B cell (primary cell): ENCODE measurements at regions not wholly inside any gene's neighbourhood (a gene's known extent, or its start where the extent isn't known, plus 50 kb on each side); places are given as distances from the start of the nearest gene placed in this dataset.

Source experiments
- ATAC-seq: fragments of 200-7000 bp; cut with Tn5 transposase; one replicate; pipeline ENCODE4 v1.10.0; 2021; ENCODE audit warnings: low read depth, mild to moderate bottlenecking, moderate number of reproducible peaks, moderate library complexity
- CTCF ChIA-PET: fragments of 350-600 bp; sonication (Branson Sonifier 250); formaldehyde crosslinking; loops from one replicate; lab custom pipeline; 2021; ENCODE audit warnings: antibody characterized with exemption, inconsistent platforms; lab: Charles Lee
- POLR2A ChIA-PET: fragments of 350-600 bp; sonication (Branson Sonifier 250); formaldehyde crosslinking; loops from one replicate; lab custom pipeline; 2021; ENCODE audit warnings: antibody characterized with exemption; lab: Charles Lee
- DNase-seq: peaks from one replicate; pipeline ENCODE4 v3.0.0; 2013
- H2AFZ ChIP-seq: 2 replicates; pipeline ENCODE4 v1.6.1; 2012; ENCODE audit warnings: mild to moderate bottlenecking, low read depth, low read length; ENCODE audit not compliant: insufficient read depth, poor library complexity, severe bottlenecking
- H3K27ac ChIP-seq, 2 donors: 1 replicate in 1 of 2; 2 replicates in 1 of 2; pipeline ENCODE4 v1.5.1; 2012 to 2013; ENCODE audit warnings: low read length in 2 of 2, mild to moderate bottlenecking in 2 of 2, moderate library complexity in 1 of 2
- H3K27me3 ChIP-seq, 4 experiments: fragments of 200-600 bp in 1 of 4; sonication (generic) in 1 of 4; replicated peaks in 1 of 4; 1 replicate in 2 of 4; 2 replicates in 2 of 4; pipeline versions ENCODE4 v1.6.1 to v1.7.0; 2013 to 2016; ENCODE audit warnings: low read length in 3 of 4, mild to moderate bottlenecking in 2 of 4, mixed read lengths in 1 of 4, moderate library complexity in 1 of 4; ENCODE audit not compliant: insufficient read depth in 4 of 4, control insufficient read depth in 3 of 4; ENCODE audit errors: control extremely low read depth in 1 of 4
- H3K36me3 ChIP-seq, 2 experiments: replicated peaks in 1 of 2; 1 replicate in 1 of 2; 2 replicates in 1 of 2; pipeline versions ENCODE4 v1.6.1 to v1.7.1; 2013; ENCODE audit warnings: low read length in 1 of 2; ENCODE audit not compliant: insufficient read depth in 2 of 2, control insufficient read depth in 1 of 2; ENCODE audit errors: control extremely low read depth in 1 of 2, extremely low read depth in 1 of 2
- H3K4me1 ChIP-seq, 2 donors: fragments of 200-600 bp in 1 of 2; sonication (generic) in 1 of 2; 1 replicate in 1 of 2; 2 replicates in 1 of 2; pipeline versions ENCODE4 v1.5.1 to v1.6.1; 2013 to 2017; ENCODE audit warnings: low read length in 2 of 2; ENCODE audit not compliant: control insufficient read depth in 2 of 2, insufficient read depth in 2 of 2
- H3K4me2 ChIP-seq: replicated peaks from 2 replicates; pipeline ENCODE3; 2012; ENCODE audit warnings: mild to moderate bottlenecking, low read depth, low read length; ENCODE audit not compliant: poor library complexity, severe bottlenecking
- H3K4me3 ChIP-seq, 5 experiments: fragments of 200-600 bp in 1 of 5; sonication (generic) in 1 of 5; 1 replicate in 3 of 5; 2 replicates in 2 of 5; pipeline versions ENCODE4 v1.5.1 to v1.7.0; 2011 to 2016; ENCODE audit warnings: low read length in 4 of 5, mild to moderate bottlenecking in 4 of 5, low read depth in 2 of 5, control low read depth in 1 of 5, moderate library complexity in 1 of 5; ENCODE audit not compliant: insufficient read depth in 1 of 5; ENCODE audit errors: control extremely low read depth in 1 of 5, extremely low read depth in 1 of 5
- H3K79me2 ChIP-seq: fragments of 200-600 bp; sonication (generic); one replicate; pipeline ENCODE4 v1.6.0; 2016; ENCODE audit warnings: low read length; ENCODE audit not compliant: control insufficient read depth, insufficient read depth
- H3K9ac ChIP-seq: fragments of 200-600 bp; sonication (generic); 2 replicates; pipeline ENCODE4 v1.6.1; 2017; ENCODE audit warnings: mild to moderate bottlenecking, low read length, moderate library complexity
- H3K9me3 ChIP-seq, 3 donors: one replicate each; pipeline versions ENCODE4 v1.6.1 to v1.7.1; 2013; ENCODE audit warnings: low read length in 2 of 3; ENCODE audit not compliant: control insufficient read depth in 2 of 3, insufficient read depth in 1 of 3; ENCODE audit errors: control extremely low read depth in 1 of 3
- H4K20me1 ChIP-seq: 2 replicates; pipeline ENCODE4 v1.6.0; 2012; ENCODE audit warnings: mild to moderate bottlenecking, low read length; ENCODE audit not compliant: insufficient read depth, control insufficient read depth, poor library complexity, severe bottlenecking
- H3K27ac Mint-ChIP-seq: one replicate; pipeline ENCODE4 v1.8.0; 2021; ENCODE audit warnings: mixed read lengths
- H3K27me3 Mint-ChIP-seq: one replicate; pipeline ENCODE4 v1.8.0; 2021; ENCODE audit warnings: mixed read lengths
- H3K4me1 Mint-ChIP-seq: one replicate; pipeline ENCODE4 v1.8.0; 2021; ENCODE audit warnings: mixed read lengths
- H3K4me3 Mint-ChIP-seq: one replicate; pipeline ENCODE4 v1.8.0; 2021; ENCODE audit warnings: mixed read lengths
- H3K9me3 Mint-ChIP-seq: one replicate; pipeline ENCODE4 v1.8.0; 2022; ENCODE audit warnings: mixed read lengths; ENCODE audit not compliant: insufficient read depth
- EZH2 ChIP-seq: IDR thresholded peaks from 2 replicates; pipeline ENCODE4 v1.6.1; 2012; ENCODE audit warnings: borderline replicate concordance, low read depth, mild to moderate bottlenecking, moderate library complexity, low read length; ENCODE audit not compliant: insufficient read depth, poor library complexity, severe bottlenecking
- WGBS: methylation state at CpG from one replicate; pipeline ENCODE4 v1.1.5; 2013; ENCODE audit warnings: missing lambda C conversion rate; ENCODE audit not compliant: insufficient coverage; 5-methylcytosine and 5-hydroxymethylcytosine counted together
- intact Hi-C: fragments of 100-400 bp; cut with micrococcal nuclease; formaldehyde crosslinking; loops from one replicate; pipeline ENCODE4 v1.10.0; 2022
- TF ChIP-seq, protein P1 (sequence below): fragments of 200-600 bp; IDR thresholded peaks from one replicate; pipeline ENCODE4 v1.8.0; 2022; ENCODE audit warnings: antibody characterized with exemption, mild to moderate bottlenecking

DNA sequence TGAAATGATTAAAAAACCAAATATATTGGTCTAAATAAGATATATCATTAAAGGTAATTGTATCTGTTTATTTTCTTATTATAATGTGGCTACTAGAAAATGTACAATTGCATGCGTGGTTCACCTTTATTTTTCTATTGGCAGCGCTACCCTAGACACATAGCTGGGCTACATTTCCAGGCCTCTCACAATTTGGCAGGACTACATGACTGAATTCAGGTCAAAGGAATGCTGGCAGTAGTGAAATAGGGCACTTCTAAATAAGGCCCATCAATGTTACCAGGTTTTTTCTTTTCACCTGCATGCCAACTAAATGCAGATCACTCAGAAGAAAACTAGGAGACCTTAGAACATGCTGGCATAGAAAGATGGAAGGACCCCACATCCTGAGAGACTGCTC, 1072.9 kb upstream of the SLIT2 start:
- WGBS = no CpG with 5 or more reads among the region's 2 CpGs
- no peak overlapping the region for H3K27ac Mint-ChIP-seq
- no peak overlapping the region for H3K4me3 Mint-ChIP-seq
- no peak for TF ChIP-seq EZH2
- TF ChIP-seq, protein P1, sequence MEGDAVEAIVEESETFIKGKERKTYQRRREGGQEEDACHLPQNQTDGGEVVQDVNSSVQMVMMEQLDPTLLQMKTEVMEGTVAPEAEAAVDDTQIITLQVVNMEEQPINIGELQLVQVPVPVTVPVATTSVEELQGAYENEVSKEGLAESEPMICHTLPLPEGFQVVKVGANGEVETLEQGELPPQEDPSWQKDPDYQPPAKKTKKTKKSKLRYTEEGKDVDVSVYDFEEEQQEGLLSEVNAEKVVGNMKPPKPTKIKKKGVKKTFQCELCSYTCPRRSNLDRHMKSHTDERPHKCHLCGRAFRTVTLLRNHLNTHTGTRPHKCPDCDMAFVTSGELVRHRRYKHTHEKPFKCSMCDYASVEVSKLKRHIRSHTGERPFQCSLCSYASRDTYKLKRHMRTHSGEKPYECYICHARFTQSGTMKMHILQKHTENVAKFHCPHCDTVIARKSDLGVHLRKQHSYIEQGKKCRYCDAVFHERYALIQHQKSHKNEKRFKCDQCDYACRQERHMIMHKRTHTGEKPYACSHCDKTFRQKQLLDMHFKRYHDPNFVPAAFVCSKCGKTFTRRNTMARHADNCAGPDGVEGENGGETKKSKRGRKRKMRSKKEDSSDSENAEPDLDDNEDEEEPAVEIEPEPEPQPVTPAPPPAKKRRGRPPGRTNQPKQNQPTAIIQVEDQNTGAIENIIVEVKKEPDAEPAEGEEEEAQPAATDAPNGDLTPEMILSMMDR = no peak
- ATAC-seq = no peak
- Histone ChIP-seq H3K4me2 (no peak overlapping the region), H4K20me1 (no peaks in the 10 kb centered on the region), H3K27me3 (no peaks in the 10 kb centered on the region), H2AFZ (no peak overlapping the region), H3K9me3 (no peaks in the 10 kb centered on the region), H3K9ac (no peak overlapping the region), H3K4me3 (no peak overlapping the region), H3K27ac (no peak overlapping the region), H3K79me2 (no peaks in the 10 kb centered on the region), H3K4me1 (no peaks in the 10 kb centered on the region), H3K36me3 (no peaks in the 10 kb centered on the region)
- H3K27me3 Mint-ChIP-seq = no peaks in the 10 kb centered on the region
- peaks cover 4% of the 10 kb centered on the region for H3K9me3 Mint-ChIP-seq
- no peak for DNase-seq
- POLR2A ChIA-PET = no interaction called here
- intact Hi-C loops = no loop called here
- H3K4me1 Mint-ChIP-seq = no peaks in the 10 kb centered on the region
- CTCF ChIA-PET = no interaction called here

DNA sequence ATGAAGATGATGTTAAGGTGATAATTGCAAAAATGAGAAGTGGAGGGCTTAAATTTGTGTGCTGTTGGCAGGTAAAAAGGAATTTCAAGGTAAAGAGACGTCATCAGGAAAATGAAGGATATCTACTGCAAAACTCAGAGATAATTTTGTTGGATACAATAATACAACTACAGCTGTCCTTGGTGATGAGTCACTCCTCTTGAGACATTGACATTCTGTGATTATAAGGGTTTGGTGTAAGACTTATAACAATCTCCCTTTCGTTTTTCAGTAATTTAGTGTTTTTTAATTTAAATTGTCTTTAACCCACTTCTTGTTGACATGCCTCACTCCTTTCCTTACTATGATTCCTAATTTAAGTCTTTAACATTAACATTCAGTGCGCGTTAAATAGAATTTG, 1074.1 kb upstream of the SLIT2 start:
- H3K4me2 ChIP-seq = no peak overlapping the region
- Mint-ChIP-seq H3K27me3 (no peaks in the 10 kb centered on the region), H3K4me3 (no peak overlapping the region), H3K27ac (no peak overlapping the region), H3K9me3 (peaks cover 4% of the 10 kb centered on the region), H3K4me1 (no peaks in the 10 kb centered on the region)
- H3K9ac ChIP-seq = no peak overlapping the region
- CTCF ChIA-PET = no interaction called here
- ATAC-seq (no peak), DNase-seq (no peak)
- H4K20me1 ChIP-seq = no peaks in the 10 kb centered on the region
- H3K27ac ChIP-seq = no peak overlapping the region
- intact Hi-C loops = no loop called here
- POLR2A ChIA-PET = no interaction called here
- no peak overlapping the region for H3K4me3 ChIP-seq
- TF ChIP-seq, protein P1 = no peak
- TF ChIP-seq EZH2 = no peak
- H3K4me1 ChIP-seq = no peaks in the 10 kb centered on the region
- no peak overlapping the region for H2AFZ ChIP-seq
- H3K36me3 ChIP-seq = no peaks in the 10 kb centered on the region
- no peaks in the 10 kb centered on the region for H3K79me2 ChIP-seq
- H3K9me3 ChIP-seq = no peaks in the 10 kb centered on the region
- no peaks in the 10 kb centered on the region for H3K27me3 ChIP-seq
- no CpG with 5 or more reads among the region's 4 CpGs for WGBS
